K562 (cell line): ENCODE measurements at regions not wholly inside any gene's neighbourhood (a gene's known extent, or its start where the extent isn't known, plus 50 kb on each side); places are given as distances from the start of the nearest gene placed in this dataset.

Source experiments
- ATAC-seq: fragments of 200-7000 bp; cut with Tn5 transposase; 3 replicates; pipeline ENCODE4 v1.9.1; 2020; ENCODE audit warnings: moderate library complexity
- BruUV-seq: library from RNA; stranded (reverse); fragments of 400-500 nt; replicated peaks from 2 replicates; lab custom pipeline; 2021; lab: Mats Ljungman, UMichigan
- CTCF ChIA-PET: fragments of 300-600 bp; formaldehyde crosslinking; extraction: SDS; loops from one replicate; lab custom pipeline; 2021; ENCODE audit warnings: low intra/inter-chr PET ratio; lab: Yijun Ruan, JAX
- POLR2A ChIA-PET: fragments of 300-600, 350-650 bp; sonication (Branson Sonifier 250); formaldehyde crosslinking; extraction: SDS; loops from one replicate; lab custom pipeline; 2021; ENCODE audit warnings: antibody characterized with exemption, inconsistent platforms; lab: Yijun Ruan, JAX
- DNase-seq, 4 experiments: peaks; one replicate each; pipeline versions ENCODE4 v3.0.0 to v3.0.0-alpha.2; 2011 to 2018; ENCODE audit warnings: low spot score in 3 of 4, mixed read lengths in 3 of 4; ENCODE audit errors: extremely low read depth in 1 of 4
- FAIRE-seq: peaks from 2 replicates; lab custom pipeline; 2011; peaks lifted over from hg19 to GRCh38; lab: Jason Lieb, UNC
- H2AFZ ChIP-seq: 2 replicates; pipeline ENCODE4 v1.6.0; 2011; ENCODE audit warnings: low read depth, low read length, control low read depth, inconsistent platforms
- H3K27ac ChIP-seq: fragments of 200-600 bp; 3 replicates; pipeline ENCODE4 v1.8.0; 2011; ENCODE audit warnings: low read depth, mild to moderate bottlenecking, control low read depth, inconsistent platforms, low read length, moderate library complexity, mixed read lengths; ENCODE audit errors: extremely low read depth
- H3K27me3 ChIP-seq, 2 experiments: fragments of 300-600 bp in 1 of 2; 2 replicates in 1 of 2; 3 replicates in 1 of 2; pipeline versions ENCODE4 v1.6.0 to v1.8.0; 2011; ENCODE audit warnings: inconsistent platforms in 2 of 2, low read length in 2 of 2, mild to moderate bottlenecking in 1 of 2, mixed read lengths in 1 of 2, moderate library complexity in 1 of 2; ENCODE audit not compliant: control insufficient read depth in 2 of 2, insufficient read depth in 2 of 2
- H3K36me3 ChIP-seq: fragments of 300-600 bp; 3 replicates; pipeline ENCODE4 v1.8.0; 2011; ENCODE audit warnings: mild to moderate bottlenecking, low read length, inconsistent platforms; ENCODE audit not compliant: control insufficient read depth, insufficient read depth
- H3K4me1 ChIP-seq, 2 experiments: fragments of 200-600 bp in 1 of 2; replicated peaks in 1 of 2; 2 replicates in 1 of 2; 3 replicates in 1 of 2; pipeline versions ENCODE4 v1.5.1 to v1.8.0; 2011; ENCODE audit warnings: inconsistent platforms in 2 of 2, low read length in 2 of 2, mild to moderate bottlenecking in 1 of 2, mixed read lengths in 1 of 2, moderate library complexity in 1 of 2; ENCODE audit not compliant: control insufficient read depth in 2 of 2, insufficient read depth in 2 of 2
- H3K4me2 ChIP-seq: 2 replicates; pipeline ENCODE4 v1.6.1; 2011; ENCODE audit warnings: low read length, control low read depth, inconsistent platforms, mixed read lengths; ENCODE audit not compliant: insufficient read depth
- H3K4me3 ChIP-seq: fragments of 200-600 bp; sonication (generic), shearing (Covaris generic); 2 replicates; pipeline ENCODE4 v1.5.1; 2016; ENCODE audit warnings: control low read depth, inconsistent platforms
- H3K79me2 ChIP-seq: fragments of 200-600 bp; 3 replicates; pipeline ENCODE4 v1.8.0; 2011; ENCODE audit warnings: low read length, inconsistent platforms; ENCODE audit not compliant: control insufficient read depth, insufficient read depth
- H3K9ac ChIP-seq, 2 experiments: 2 replicates each; pipeline versions ENCODE4 v1.6.0 to v1.6.1; 2011; ENCODE audit warnings: low read depth in 2 of 2, low read length in 2 of 2, control low read depth in 1 of 2, inconsistent platforms in 1 of 2, mild to moderate bottlenecking in 1 of 2, mixed read lengths in 1 of 2; ENCODE audit not compliant: insufficient read depth in 1 of 2
- H3K9me1 ChIP-seq: one replicate; pipeline ENCODE4 v1.6.0; 2011; ENCODE audit warnings: inconsistent platforms, mild to moderate bottlenecking, low read length, moderate library complexity; ENCODE audit not compliant: control insufficient read depth, insufficient read depth
- H3K9me3 ChIP-seq: replicated peaks from 2 replicates; pipeline ENCODE4 v1.5.1; 2011; ENCODE audit warnings: low read depth, low read length, inconsistent platforms; ENCODE audit not compliant: control insufficient read depth, insufficient read depth
- H4K20me1 ChIP-seq: replicated peaks from 2 replicates; pipeline ENCODE4 v1.6.1; 2011; ENCODE audit warnings: low read length, inconsistent platforms, mixed read lengths; ENCODE audit not compliant: control insufficient read depth, insufficient read depth
- BRF1 ChIP-seq: IDR thresholded peaks from 3 replicates; pipeline ENCODE4 v1.6.1; 2011; ENCODE audit warnings: borderline replicate concordance, mild to moderate bottlenecking; ENCODE audit not compliant: insufficient read length; ENCODE audit errors: extremely low read depth
- E2F3 ChIP-seq: fragments of 250-450 bp; sonication (Bioruptor Pico); IDR thresholded peaks from 2 replicates; pipeline ENCODE4 v1.4.0; 2020; ENCODE audit warnings: mild to moderate bottlenecking
- GATA2 ChIP-seq: sonication (generic); formaldehyde crosslinking; IDR thresholded peaks from 2 replicates; pipeline ENCODE4 v1.4.0; 2020; ENCODE audit warnings: mild to moderate bottlenecking, missing genetic modification reagents
- IRF2 ChIP-seq: sonication (generic); formaldehyde crosslinking; IDR thresholded peaks from 2 replicates; pipeline ENCODE4 v1.8.1; 2022; ENCODE audit warnings: mild to moderate bottlenecking, missing genetic modification reagents
- MLX ChIP-seq, 2 experiments: fragments of 450-650 bp in 1 of 2; sonication (generic) in 1 of 2; formaldehyde crosslinking; conservative IDR thresholded peaks; 2 replicates each; pipeline versions ENCODE4 v1.4.0 to v1.8.1; 2020 to 2022; ENCODE audit warnings: mild to moderate bottlenecking in 1 of 2, missing genetic modification reagents in 1 of 2
- PREB ChIP-seq: sonication (generic); formaldehyde crosslinking; IDR thresholded peaks from 2 replicates; pipeline ENCODE4 v1.8.1; 2023; ENCODE audit warnings: mild to moderate bottlenecking, missing genetic modification reagents
- RNF219 ChIP-seq: fragments of 250-450 bp; sonication (Bioruptor Pico); IDR thresholded peaks from 2 replicates; pipeline ENCODE4 v1.5.0; 2022; ENCODE audit warnings: mild to moderate bottlenecking
- SREBF2 ChIP-seq: sonication (generic); formaldehyde crosslinking; IDR thresholded peaks from 2 replicates; pipeline ENCODE4 v1.4.0; 2020; ENCODE audit warnings: mild to moderate bottlenecking, missing genetic modification reagents
- SRSF3 ChIP-seq: fragments of 200-400 bp; formaldehyde crosslinking; IDR thresholded peaks from 2 replicates; pipeline ENCODE4 v1.6.1; 2016; ENCODE audit warnings: mild to moderate bottlenecking, low read length, moderate library complexity; ENCODE audit not compliant: insufficient read depth
- STAT5B ChIP-seq: fragments of 250-450 bp; sonication (Bioruptor Pico); IDR thresholded peaks from 2 replicates; pipeline ENCODE4 v1.8.0; 2021; ENCODE audit warnings: mild to moderate bottlenecking, inconsistent platforms
- ZEB2 ChIP-seq: fragments of 450-650 bp; IDR thresholded peaks from 2 replicates; pipeline ENCODE4 v1.6.1; 2016
- ZNF384 ChIP-seq: IDR thresholded peaks from 2 replicates; pipeline ENCODE4 v1.6.1; 2012; ENCODE audit warnings: low read depth, low read length, improper control_type of control experiment
- ZNF512 ChIP-seq: IDR thresholded peaks from 2 replicates; pipeline ENCODE4 v1.6.1; 2016; ENCODE audit warnings: missing genetic modification characterization, missing compliant biosample characterization
- ZNF518B ChIP-seq: fragments of 250-450 bp; sonication (Bioruptor Pico); IDR thresholded peaks from 2 replicates; pipeline ENCODE4 v1.5.0; 2021; ENCODE audit warnings: mild to moderate bottlenecking, moderate library complexity
- ZNF707 ChIP-seq: fragments of 250-450 bp; sonication (Bioruptor Pico); conservative IDR thresholded peaks from 2 replicates; pipeline ENCODE4 v1.8.0; 2022; ENCODE audit warnings: inconsistent platforms, mild to moderate bottlenecking, moderate library complexity
- WGBS: fragments of 100-300 bp; shearing (Covaris generic); methylation state at CpG from one replicate; pipeline ENCODE4 v1.1.6; 2016; ENCODE audit warnings: low coverage, mixed read lengths; ENCODE audit not compliant: insufficient coverage; ENCODE audit errors: missing lambda C conversion rate; 5-methylcytosine and 5-hydroxymethylcytosine counted together
- in situ Hi-C: fragments of 300-500 bp; cut with MboI; formaldehyde crosslinking; loops from 4 replicates; pipeline ENCODE4 v1.15.0; 2018; ENCODE audit warnings: inconsistent platforms, mixed read lengths
- intact Hi-C: fragments of 100-400 bp; cut with micrococcal nuclease; formaldehyde crosslinking; loops from 2 replicates; pipeline ENCODE4 v1.14.2; 2022

GRCh38 chr14:47843236-47843635, 167.8 kb upstream of the MDGA2 start:
- H3K9me1 ChIP-seq, result no peaks in the 10 kb centered on the region
- no peak overlapping the region for H3K9ac ChIP-seq
- no peak overlapping the region for H2AFZ ChIP-seq
- no peaks in the 10 kb centered on the region for H3K36me3 ChIP-seq
- no peaks in the 10 kb centered on the region for H3K79me2 ChIP-seq
- FAIRE-seq (no peak), DNase-seq (no peak), ATAC-seq (no peak)
- no TSS peak for BruUV-seq
- ChIA-PET CTCF (no interaction called here), POLR2A (no interaction called here)
- H3K4me1 ChIP-seq, result no peaks in the 10 kb centered on the region
- H3K27me3 ChIP-seq, result no peaks in the 10 kb centered on the region
- H3K9me3 ChIP-seq, result no peaks in the 10 kb centered on the region
- no peak overlapping the region for H3K4me3 ChIP-seq
- WGBS, result 0% methylated on average over 1 of the region's 2 CpGs
- no peaks in the 10 kb centered on the region for H4K20me1 ChIP-seq
- in situ Hi-C loops (no loop called here), intact Hi-C loops (no loop called here)
- no peak overlapping the region for H3K27ac ChIP-seq
- no peak overlapping the region for H3K4me2 ChIP-seq
- TF ChIP-seq SREBF2 (no peak), ZNF707 (CRISPR knock-in tag) (no peak), MLX (CRISPR knock-in tag; conservative IDR thresholded peaks at IDR 0.05) (no peak), IRF2 (CRISPR knock-in tag) (no peak), RNF219 (CRISPR knock-in tag) (no peak), BRF1 (no peak), ZNF518B (CRISPR knock-in tag) (no peak), GATA2 (CRISPR knock-in tag) (no peak), PREB (CRISPR knock-in tag) (no peak), ZNF512 (tag) (no peak), ZNF384 (no peak), E2F3 (CRISPR knock-in tag) (no peak), ZEB2 (no peak), SRSF3 (no peak), STAT5B (no peak)
